GM23338 (cell line): ENCODE measurements at regions not wholly inside any gene's neighbourhood (a gene's known extent, or its start where the extent isn't known, plus 50 kb on each side); places are given as distances from the start of the nearest gene placed in this dataset.

ENCODE experiments used
- ATAC-seq: fragments of 200-7000 bp; cut with Tn5 transposase; 3 replicates; pipeline ENCODE4 v1.9.1; 2020
- DNase-seq: peaks from one replicate; pipeline ENCODE4 v3.0.0-alpha.2; 2015; ENCODE audit warnings: low spot score
- H2AFZ ChIP-seq: fragments of 200-600 bp; sonication (generic); 2 replicates; pipeline ENCODE4 v1.8.0; 2016; ENCODE audit warnings: antibody characterized with exemption, mild to moderate bottlenecking, moderate library complexity
- H3F3A ChIP-seq: fragments of 200-600 bp; sonication (generic); replicated peaks from 2 replicates; pipeline ENCODE4 v1.8.0; 2017; ENCODE audit warnings: antibody characterized with exemption, mixed run types, low read depth
- H3K27ac ChIP-seq: fragments of 200-600 bp; sonication (generic); 2 replicates; pipeline ENCODE4 v1.6.1; 2016; ENCODE audit warnings: low read depth
- H3K27me3 ChIP-seq: fragments of 200-600 bp; sonication (generic); 2 replicates; pipeline ENCODE4 v1.8.0; 2016; ENCODE audit warnings: mild to moderate bottlenecking, mixed run types, moderate library complexity; ENCODE audit not compliant: insufficient read depth
- H3K36me3 ChIP-seq: fragments of 200-600 bp; sonication (generic); 2 replicates; pipeline ENCODE4 v1.8.0; 2016; ENCODE audit warnings: mild to moderate bottlenecking; ENCODE audit not compliant: insufficient read depth
- H3K4me1 ChIP-seq: fragments of 200-600 bp; sonication (generic); 2 replicates; pipeline ENCODE4 v1.8.0; 2016; ENCODE audit warnings: mild to moderate bottlenecking, moderate library complexity; ENCODE audit not compliant: insufficient read depth
- H3K4me2 ChIP-seq: fragments of 200-600 bp; sonication (generic); 2 replicates; pipeline ENCODE4 v1.7.1; 2017; ENCODE audit warnings: mixed run types
- H3K4me3 ChIP-seq: fragments of 200-600 bp; sonication (generic); 2 replicates; pipeline ENCODE4 v1.6.1; 2016; ENCODE audit warnings: mixed run types
- H3K79me2 ChIP-seq: fragments of 200-600 bp; sonication (generic); replicated peaks from 2 replicates; pipeline ENCODE4 v1.8.0; 2017; ENCODE audit warnings: mild to moderate bottlenecking; ENCODE audit not compliant: insufficient read depth
- H3K9me2 ChIP-seq: fragments of 200-600 bp; sonication (generic); 2 replicates; pipeline ENCODE4 v1.8.0; 2017; ENCODE audit not compliant: insufficient read depth
- H4K20me1 ChIP-seq: fragments of 200-600 bp; sonication (generic); replicated peaks from 2 replicates; pipeline ENCODE4 v1.8.0; 2017; ENCODE audit warnings: mild to moderate bottlenecking; ENCODE audit not compliant: insufficient read depth
- H3K27ac Mint-ChIP-seq: 2 replicates; pipeline ENCODE4 v1.8.0; 2020; ENCODE audit warnings: inconsistent platforms, mild to moderate bottlenecking, moderate library complexity, mixed read lengths
- H3K27me3 Mint-ChIP-seq: 3 replicates; pipeline ENCODE4 v1.8.0; 2022; ENCODE audit warnings: low read depth, mild to moderate bottlenecking, moderate library complexity, mixed read lengths, inconsistent platforms; ENCODE audit not compliant: insufficient read depth, poor library complexity
- H3K36me3 Mint-ChIP-seq: 3 replicates; pipeline ENCODE4 v1.8.0; 2021; ENCODE audit warnings: low read depth, mild to moderate bottlenecking, inconsistent platforms, moderate library complexity, mixed read lengths
- H3K4me1 Mint-ChIP-seq: 3 replicates; pipeline ENCODE4 v1.8.0; 2020; ENCODE audit warnings: mild to moderate bottlenecking, inconsistent platforms, mixed read lengths
- H3K4me3 Mint-ChIP-seq: 3 replicates; pipeline ENCODE4 v1.8.0; 2021; ENCODE audit warnings: moderate library complexity, mild to moderate bottlenecking, inconsistent platforms, mixed read lengths
- H3K9me3 Mint-ChIP-seq: 3 replicates; pipeline ENCODE4 v1.8.0; 2020; ENCODE audit warnings: moderate library complexity, mild to moderate bottlenecking, inconsistent platforms, mixed read lengths
- CREB1 ChIP-seq: fragments of 250-450 bp; sonication (Bioruptor Pico); IDR thresholded peaks from 2 replicates; pipeline ENCODE4 v1.5.0; 2020; ENCODE audit warnings: low read depth, mild to moderate bottlenecking, moderate library complexity
- ETS1 ChIP-seq: IDR thresholded peaks from 2 replicates; pipeline ENCODE4 v1.6.1; 2016; ENCODE audit warnings: antibody characterized with exemption
- EZH2phosphoT487 ChIP-seq: fragments of 200-600 bp; sonication (generic); IDR thresholded peaks from one replicate; pipeline ENCODE4 v1.8.1; 2018; ENCODE audit warnings: antibody characterized with exemption; ENCODE audit not compliant: unreplicated experiment
- JUNB ChIP-seq: IDR thresholded peaks from one replicate; pipeline ENCODE4 v1.6.1; 2016; ENCODE audit warnings: antibody characterized with exemption; ENCODE audit not compliant: unreplicated experiment
- POLR2AphosphoS5 ChIP-seq: IDR thresholded peaks from 2 replicates; pipeline ENCODE4 v1.6.1; 2016; ENCODE audit warnings: antibody characterized with exemption, low read depth
- REST ChIP-seq: IDR thresholded peaks from one replicate; pipeline ENCODE4 v1.6.1; 2018; ENCODE audit warnings: antibody characterized with exemption; ENCODE audit not compliant: unreplicated experiment
- STAT1 ChIP-seq: IDR thresholded peaks from one replicate; pipeline ENCODE4 v1.6.1; 2016; ENCODE audit warnings: antibody characterized with exemption; ENCODE audit not compliant: unreplicated experiment
- ZNF462 ChIP-seq: fragments of 250-450 bp; sonication (Bioruptor Pico); IDR thresholded peaks from 2 replicates; pipeline ENCODE4 v1.5.0; 2020; ENCODE audit warnings: mild to moderate bottlenecking, moderate library complexity

- ATAC-seq (no peak), DNase-seq (no peak)
- Histone ChIP-seq H2AFZ (no peak overlapping the region), H4K20me1 (no peaks in the 10 kb centered on the region), H3F3A (no peaks in the 10 kb centered on the region), H3K36me3 (no peaks in the 10 kb centered on the region), H3K4me2 (no peak overlapping the region), H3K27ac (no peak overlapping the region), H3K4me1 (peaks cover 12% of the 10 kb centered on the region), H3K4me3 (no peak overlapping the region), H3K9me2 (no peaks in the 10 kb centered on the region), H3K79me2 (no peaks in the 10 kb centered on the region), H3K27me3 (no peaks in the 10 kb centered on the region)
- Mint-ChIP-seq H3K9me3 (no peaks in the 10 kb centered on the region; the same call in 2 of the 3 replicates), H3K4me3 (no peak overlapping the region), H3K4me1 (peaks cover 9% of the 10 kb centered on the region), H3K27me3 (peaks cover 6% of the 10 kb centered on the region), H3K36me3 (no peaks in the 10 kb centered on the region), H3K27ac (no peak overlapping the region)
- no peak for TF ChIP-seq CREB1
- TF ChIP-seq ZNF462 (CRISPR knock-in tag) = no peak
- TF ChIP-seq POLR2AphosphoS5 = no peak
- TF ChIP-seq EZH2phosphoT487 = no peak
- TF ChIP-seq REST = no peak
- TF ChIP-seq JUNB = no peak
- TF ChIP-seq ETS1 = no peak
- no peak for TF ChIP-seq STAT1
Observed at GRCh38 chr6:11322252-11322885, 89.9 kb upstream of the NEDD9 start.
